ENCODE measurements at regions not wholly inside any gene's neighbourhood (a gene's known extent, or its start where the extent isn't known, plus 50 kb on each side); places are given as distances from the start of the nearest gene placed in this dataset.

GRCh38 chr13:63699948-63700347 lies 2284.3 kb upstream of the PCDH20 start:
- no peak for TF ChIP-seq CTCF (IDR thresholded peaks at IDR 0.05)
- no peaks in the 10 kb centered on the region for H3K4me1 ChIP-seq
- intact Hi-C loops (cut with DNase I) = no loop called here
- H3K4me3 ChIP-seq = no peak overlapping the region
- no peaks in the 10 kb centered on the region for H3K36me3 ChIP-seq
- H3K9me3 ChIP-seq = no peaks in the 10 kb centered on the region
- H3K9ac ChIP-seq (ENCODE audit: low read depth in 2 of 2, low read length in 2 of 2) = no peak overlapping the region
- no peak for DNase-seq
- no peaks in the 10 kb centered on the region for H3K27me3 ChIP-seq
- no peak overlapping the region for H3K27ac ChIP-seq

- intact Hi-C loops (cut with DNase I) = no loop called here
- Histone ChIP-seq H3K9ac (ENCODE audit: low read depth in 2 of 2, low read length in 2 of 2) (no peak overlapping the region), H3K27ac (no peak overlapping the region), H3K4me1 (no peaks in the 10 kb centered on the region), H3K4me3 (no peak overlapping the region), H3K9me3 (no peaks in the 10 kb centered on the region), H3K36me3 (no peaks in the 10 kb centered on the region), H3K27me3 (no peaks in the 10 kb centered on the region)
- no peak for DNase-seq
- no peak for TF ChIP-seq CTCF (IDR thresholded peaks at IDR 0.05)
Measured at GRCh38 chr13:63696055-63696454, 2280.4 kb upstream of the PCDH20 start.

GRCh38 chr13:63693696-63694095 lies 2278.0 kb upstream of the PCDH20 start:
- no peak for TF ChIP-seq CTCF (IDR thresholded peaks at IDR 0.05)
- Histone ChIP-seq H3K27ac (no peak overlapping the region), H3K27me3 (no peaks in the 10 kb centered on the region), H3K4me3 (no peak overlapping the region), H3K4me1 (no peaks in the 10 kb centered on the region), H3K36me3 (no peaks in the 10 kb centered on the region), H3K9me3 (no peaks in the 10 kb centered on the region), H3K9ac (ENCODE audit: low read depth in 2 of 2, low read length in 2 of 2) (no peak overlapping the region)
- no peak for DNase-seq
- intact Hi-C loops (cut with DNase I) = no loop called here

- no peak overlapping the region for H3K4me3 ChIP-seq
- H3K36me3 ChIP-seq = no peaks in the 10 kb centered on the region
- H3K9ac ChIP-seq (ENCODE audit: low read depth in 2 of 2, low read length in 2 of 2) = no peak overlapping the region
- no peak for TF ChIP-seq CTCF (IDR thresholded peaks at IDR 0.05)
- intact Hi-C loops (cut with DNase I) = no loop called here
- H3K9me3 ChIP-seq = no peaks in the 10 kb centered on the region
- no peaks in the 10 kb centered on the region for H3K4me1 ChIP-seq
- H3K27ac ChIP-seq = no peak overlapping the region
- DNase-seq = no peak
- no peaks in the 10 kb centered on the region for H3K27me3 ChIP-seq
Measured at GRCh38 chr13:63691474-63691873, 2275.8 kb upstream of the PCDH20 start.

GRCh38 chr13:63690672-63691071 lies 2275.0 kb upstream of the PCDH20 start:
- H3K9me3 ChIP-seq = no peaks in the 10 kb centered on the region
- intact Hi-C loops (cut with DNase I) = no loop called here
- H3K4me3 ChIP-seq = no peak overlapping the region
- H3K36me3 ChIP-seq = no peaks in the 10 kb centered on the region
- no peak overlapping the region for H3K27ac ChIP-seq
- no peaks in the 10 kb centered on the region for H3K4me1 ChIP-seq
- DNase-seq = no peak
- no peak overlapping the region for H3K9ac ChIP-seq (ENCODE audit: low read depth in 2 of 2, low read length in 2 of 2)
- TF ChIP-seq CTCF (IDR thresholded peaks at IDR 0.05) = no peak
- H3K27me3 ChIP-seq = no peaks in the 10 kb centered on the region

- Histone ChIP-seq H3K4me1 (no peaks in the 10 kb centered on the region), H3K9me3 (no peaks in the 10 kb centered on the region), H3K36me3 (no peaks in the 10 kb centered on the region), H3K27ac (no peak overlapping the region), H3K27me3 (no peaks in the 10 kb centered on the region), H3K9ac (ENCODE audit: low read depth in 2 of 2, low read length in 2 of 2) (no peak overlapping the region), H3K4me3 (no peak overlapping the region)
- DNase-seq = no peak
- intact Hi-C loops (cut with DNase I) = no loop called here
- no peak for TF ChIP-seq CTCF (IDR thresholded peaks at IDR 0.05)
Measured at GRCh38 chr13:63684822-63685221, 2269.2 kb upstream of the PCDH20 start.

Measured in colonic mucosa (tissue), 4 donors.